ENCODE measurements at regions not wholly inside any gene's neighbourhood (a gene's known extent, or its start where the extent isn't known, plus 50 kb on each side); places are given as distances from the start of the nearest gene placed in this dataset.
A peak's percentile ranks its signal among the peaks of the same experiment; 100 is the strongest.

DNA sequence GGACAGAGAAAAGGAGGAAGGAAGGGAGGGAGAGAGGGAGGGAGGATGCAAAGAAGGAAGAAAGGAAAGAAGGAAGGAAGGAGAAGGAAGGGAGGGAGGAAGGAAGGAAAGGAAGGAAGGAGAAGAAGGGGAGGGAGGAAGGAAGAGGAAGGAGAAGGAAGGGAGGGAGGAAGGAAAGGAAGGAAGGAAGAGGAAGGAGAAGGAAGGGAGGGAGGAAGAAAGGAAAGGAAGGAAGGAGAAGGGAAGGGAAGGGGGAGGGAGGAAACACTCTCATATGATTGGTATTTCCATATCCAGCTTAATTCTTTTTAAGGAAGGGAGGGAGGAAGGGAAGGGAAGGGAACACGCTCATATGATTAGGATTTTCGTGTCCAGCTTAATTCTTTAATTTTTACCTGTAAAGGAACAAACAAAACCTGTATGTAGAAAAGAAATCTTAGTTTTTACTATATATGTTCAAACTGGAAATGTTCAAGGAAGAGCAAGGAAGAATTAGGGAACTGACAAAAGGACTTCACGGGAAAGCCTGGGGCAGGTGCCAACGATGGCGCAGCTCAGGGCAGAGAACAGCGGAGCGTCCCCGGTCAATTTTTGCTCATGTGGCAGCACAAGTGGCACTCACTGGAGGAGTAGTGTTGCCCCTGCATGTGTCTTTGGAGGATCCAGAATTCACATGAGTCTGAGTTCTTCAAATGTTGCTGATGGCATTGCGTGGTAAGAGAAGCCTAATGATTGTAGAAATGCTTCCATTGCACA is 228.6 kb downstream of the ZNF516 start:
- no peaks in the 10 kb centered on the region for H3K9me3 ChIP-seq
- no peak for ATAC-seq
- TF ChIP-seq POLR2A (IDR thresholded peaks at IDR 0.05) (no peak), POLR2AphosphoS5 (IDR thresholded peaks at IDR 0.05) (no peak), EP300 (IDR thresholded peaks at IDR 0.05) (no peak)
- TF ChIP-seq, protein P1, sequence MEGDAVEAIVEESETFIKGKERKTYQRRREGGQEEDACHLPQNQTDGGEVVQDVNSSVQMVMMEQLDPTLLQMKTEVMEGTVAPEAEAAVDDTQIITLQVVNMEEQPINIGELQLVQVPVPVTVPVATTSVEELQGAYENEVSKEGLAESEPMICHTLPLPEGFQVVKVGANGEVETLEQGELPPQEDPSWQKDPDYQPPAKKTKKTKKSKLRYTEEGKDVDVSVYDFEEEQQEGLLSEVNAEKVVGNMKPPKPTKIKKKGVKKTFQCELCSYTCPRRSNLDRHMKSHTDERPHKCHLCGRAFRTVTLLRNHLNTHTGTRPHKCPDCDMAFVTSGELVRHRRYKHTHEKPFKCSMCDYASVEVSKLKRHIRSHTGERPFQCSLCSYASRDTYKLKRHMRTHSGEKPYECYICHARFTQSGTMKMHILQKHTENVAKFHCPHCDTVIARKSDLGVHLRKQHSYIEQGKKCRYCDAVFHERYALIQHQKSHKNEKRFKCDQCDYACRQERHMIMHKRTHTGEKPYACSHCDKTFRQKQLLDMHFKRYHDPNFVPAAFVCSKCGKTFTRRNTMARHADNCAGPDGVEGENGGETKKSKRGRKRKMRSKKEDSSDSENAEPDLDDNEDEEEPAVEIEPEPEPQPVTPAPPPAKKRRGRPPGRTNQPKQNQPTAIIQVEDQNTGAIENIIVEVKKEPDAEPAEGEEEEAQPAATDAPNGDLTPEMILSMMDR (IDR thresholded peaks at IDR 0.05): no peak
- peak overlapping the region; percentile 65 to 89 (median 86) for H3K27ac ChIP-seq
- no peaks in the 10 kb centered on the region for H3K36me3 ChIP-seq
- H3K27me3 ChIP-seq: no peaks in the 10 kb centered on the region
- WGBS, 2 donors (ENCODE audit: low coverage in 1 of 2): 94 to 99% methylated on average over 9 of the region's 9 CpGs
- peak overlapping the region; percentile 4 to 42 for H3K4me3 ChIP-seq
- H3K4me1 ChIP-seq: peaks cover 0 to 37% (median 3%) of the 10 kb centered on the region in 3 donors

DNA sequence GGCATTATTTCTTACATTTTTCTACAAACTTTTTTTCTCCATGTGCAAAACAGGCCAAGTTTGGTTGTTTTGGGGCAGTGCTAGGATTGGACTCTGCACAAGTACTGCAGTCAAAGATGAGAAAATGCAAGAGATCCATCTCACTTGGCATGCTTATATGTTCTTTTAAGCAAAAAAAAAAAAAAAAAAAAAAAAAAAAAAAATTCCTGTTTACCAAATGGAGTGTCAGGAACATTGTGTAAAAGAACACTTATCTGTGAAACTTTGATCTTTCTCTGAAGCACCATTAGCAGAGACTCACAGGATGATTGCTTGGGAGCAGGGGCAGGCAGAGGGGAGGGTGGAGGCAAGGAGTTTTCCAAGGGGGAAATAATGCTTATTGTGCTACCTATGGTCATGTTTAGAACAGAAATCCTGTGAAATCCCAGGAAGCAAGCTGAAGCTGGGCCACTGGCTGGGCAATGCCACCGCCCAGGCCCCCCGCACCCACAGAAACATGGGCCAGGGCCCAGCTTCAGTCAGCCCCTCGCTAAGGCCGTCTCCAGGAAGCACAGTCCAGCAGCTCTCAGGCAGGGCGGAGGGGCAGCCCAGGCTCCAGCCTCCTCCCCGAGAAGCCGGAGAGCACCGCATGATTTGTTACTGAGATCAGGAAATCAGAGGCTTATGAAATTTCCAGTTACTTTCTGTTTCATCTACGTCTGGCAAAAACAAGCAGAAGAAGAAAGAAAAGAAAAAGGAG is 229.4 kb downstream of the ZNF516 start:
- peak; percentile 64 for TF ChIP-seq POLR2AphosphoS5 (IDR thresholded peaks at IDR 0.05)
- TF ChIP-seq, protein P1 (IDR thresholded peaks at IDR 0.05): no peak
- Histone ChIP-seq H3K27me3 (no peaks in the 10 kb centered on the region), H3K9me3 (no peaks in the 10 kb centered on the region), H3K4me1 (peaks cover 0 to 37% (median 3%) of the 10 kb centered on the region in 3 donors), H3K36me3 (no peaks in the 10 kb centered on the region), H3K27ac (peak overlapping the region; percentile 65 to 89 (median 86)), H3K4me3 (peak overlapping the region; percentile 4 to 42)
- 0 to 29% methylated on average over 1 to 3 of the region's 9 CpGs for WGBS, 2 donors (ENCODE audit: low coverage in 1 of 2)
- ATAC-seq: peak; percentile 88

DNA sequence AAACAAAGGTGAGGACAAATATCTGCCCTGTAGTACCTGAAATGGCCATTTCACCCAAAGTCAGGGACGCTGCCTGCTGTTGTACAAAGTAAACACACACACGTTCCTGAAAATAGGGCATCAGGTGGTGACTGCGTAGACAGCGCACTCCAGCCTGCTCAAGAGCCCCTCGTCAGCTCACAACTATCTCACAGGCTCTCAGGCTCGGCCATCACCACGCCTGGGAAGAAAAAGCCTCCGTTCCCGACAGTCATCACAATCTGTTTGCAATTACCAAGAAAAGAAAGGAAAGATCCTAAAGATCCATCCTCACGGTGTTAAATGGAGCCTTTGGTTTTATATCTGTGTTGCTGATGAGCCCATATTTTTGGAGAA is 230.2 kb downstream of the ZNF516 start:
- no peak for ATAC-seq
- 79 to 88% methylated on average over 4 to 9 of the region's 10 CpGs for WGBS, 2 donors (ENCODE audit: low coverage in 1 of 2)
- Histone ChIP-seq H3K9me3 (no peaks in the 10 kb centered on the region), H3K4me3 (no peak overlapping the region), H3K27ac (peak overlapping the region in 3 of 4 donors; percentile 23 to 88 (median 85)), H3K27me3 (no peaks in the 10 kb centered on the region), H3K4me1 (peaks cover 0 to 37% (median 3%) of the 10 kb centered on the region in 3 donors), H3K36me3 (no peaks in the 10 kb centered on the region)
- TF ChIP-seq EP300 (IDR thresholded peaks at IDR 0.05) (no peak), POLR2AphosphoS5 (IDR thresholded peaks at IDR 0.05) (no peak), POLR2A (IDR thresholded peaks at IDR 0.05) (no peak)
- TF ChIP-seq, protein P1 (IDR thresholded peaks at IDR 0.05): no peak

- TF ChIP-seq, protein P1 (IDR thresholded peaks at IDR 0.05): no peak
- TF ChIP-seq POLR2AphosphoS5 (IDR thresholded peaks at IDR 0.05): no peak
- Histone ChIP-seq H3K36me3 (no peaks in the 10 kb centered on the region), H3K4me1 (peaks cover 0 to 38% (median 3%) of the 10 kb centered on the region in 3 donors), H3K4me3 (no peak overlapping the region), H3K27ac (peak overlapping the region in 3 of 4 donors; percentile 23 to 88 (median 85)), H3K27me3 (no peaks in the 10 kb centered on the region), H3K9me3 (no peaks in the 10 kb centered on the region)
- no peak for ATAC-seq
- 66 to 78% methylated on average over 10 to 11 of the region's 18 CpGs for WGBS, 2 donors (ENCODE audit: low coverage in 1 of 2)
Observed at GRCh38 chr18:76264198-76264875, 230.7 kb downstream of the ZNF516 start.
